ENCODE measurements at regions not wholly inside any gene's neighbourhood (a gene's known extent, or its start where the extent isn't known, plus 50 kb on each side); places are given as distances from the start of the nearest gene placed in this dataset.

DNA sequence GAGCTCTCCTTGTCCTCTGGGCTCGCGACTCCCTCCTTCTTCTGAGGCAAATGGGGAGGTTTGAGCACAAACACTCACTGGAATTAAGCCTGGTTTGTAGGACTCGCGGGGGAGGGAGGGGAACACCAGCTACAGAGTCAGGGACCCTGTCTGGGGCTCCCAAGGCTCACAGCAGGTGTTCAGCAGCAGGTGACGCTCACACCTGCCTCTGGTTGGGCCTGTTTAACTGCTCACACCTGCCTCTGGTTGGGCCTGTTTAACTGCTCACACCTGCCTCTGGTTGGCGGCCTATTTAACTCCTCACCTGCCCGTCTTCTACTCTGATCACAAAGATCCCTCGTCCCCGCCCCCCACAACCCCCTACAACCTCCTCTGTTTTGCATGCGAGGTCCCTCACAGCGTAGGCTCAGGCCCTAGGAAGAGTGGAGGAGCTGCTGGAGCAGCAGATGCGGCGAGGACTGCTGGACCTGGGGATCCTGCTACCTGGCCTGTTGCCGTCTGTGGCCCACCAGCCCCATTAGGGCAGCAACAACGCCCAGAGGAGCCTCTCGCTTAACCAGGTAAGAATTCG lies 181.9 kb downstream of the ERMARD start:
- TF ChIP-seq, protein P1, sequence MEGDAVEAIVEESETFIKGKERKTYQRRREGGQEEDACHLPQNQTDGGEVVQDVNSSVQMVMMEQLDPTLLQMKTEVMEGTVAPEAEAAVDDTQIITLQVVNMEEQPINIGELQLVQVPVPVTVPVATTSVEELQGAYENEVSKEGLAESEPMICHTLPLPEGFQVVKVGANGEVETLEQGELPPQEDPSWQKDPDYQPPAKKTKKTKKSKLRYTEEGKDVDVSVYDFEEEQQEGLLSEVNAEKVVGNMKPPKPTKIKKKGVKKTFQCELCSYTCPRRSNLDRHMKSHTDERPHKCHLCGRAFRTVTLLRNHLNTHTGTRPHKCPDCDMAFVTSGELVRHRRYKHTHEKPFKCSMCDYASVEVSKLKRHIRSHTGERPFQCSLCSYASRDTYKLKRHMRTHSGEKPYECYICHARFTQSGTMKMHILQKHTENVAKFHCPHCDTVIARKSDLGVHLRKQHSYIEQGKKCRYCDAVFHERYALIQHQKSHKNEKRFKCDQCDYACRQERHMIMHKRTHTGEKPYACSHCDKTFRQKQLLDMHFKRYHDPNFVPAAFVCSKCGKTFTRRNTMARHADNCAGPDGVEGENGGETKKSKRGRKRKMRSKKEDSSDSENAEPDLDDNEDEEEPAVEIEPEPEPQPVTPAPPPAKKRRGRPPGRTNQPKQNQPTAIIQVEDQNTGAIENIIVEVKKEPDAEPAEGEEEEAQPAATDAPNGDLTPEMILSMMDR (IDR thresholded peaks at IDR 0.05; ENCODE audit: borderline replicate concordance, extremely low read depth, low read length, poor library complexity, severe bottlenecking): no peak
- no peak for TF ChIP-seq EZH2 (IDR thresholded peaks at IDR 0.05; ENCODE audit: borderline replicate concordance, low read depth, low read length, severe bottlenecking)

Data from DND-41 (cell line).